GM23338 (cell line): ENCODE measurements at regions not wholly inside any gene's neighbourhood (a gene's known extent, or its start where the extent isn't known, plus 50 kb on each side); places are given as distances from the start of the nearest gene placed in this dataset.
A peak's percentile ranks its signal among the peaks of the same experiment; 100 is the strongest.

Experiments used
- ATAC-seq: fragments of 200-7000 bp; cut with Tn5 transposase; 3 replicates; pipeline ENCODE4 v1.9.1; 2020
- DNase-seq: peaks from one replicate; pipeline ENCODE4 v3.0.0-alpha.2; 2015; ENCODE audit warnings: low spot score
- H2AFZ ChIP-seq: fragments of 200-600 bp; sonication (generic); 2 replicates; pipeline ENCODE4 v1.8.0; 2016; ENCODE audit warnings: antibody characterized with exemption, mild to moderate bottlenecking, moderate library complexity
- H3F3A ChIP-seq: fragments of 200-600 bp; sonication (generic); replicated peaks from 2 replicates; pipeline ENCODE4 v1.8.0; 2017; ENCODE audit warnings: antibody characterized with exemption, mixed run types, low read depth
- H3K27ac ChIP-seq: fragments of 200-600 bp; sonication (generic); 2 replicates; pipeline ENCODE4 v1.6.1; 2016; ENCODE audit warnings: low read depth
- H3K27me3 ChIP-seq: fragments of 200-600 bp; sonication (generic); 2 replicates; pipeline ENCODE4 v1.8.0; 2016; ENCODE audit warnings: mild to moderate bottlenecking, mixed run types, moderate library complexity; ENCODE audit not compliant: insufficient read depth
- H3K36me3 ChIP-seq: fragments of 200-600 bp; sonication (generic); 2 replicates; pipeline ENCODE4 v1.8.0; 2016; ENCODE audit warnings: mild to moderate bottlenecking; ENCODE audit not compliant: insufficient read depth
- H3K4me1 ChIP-seq: fragments of 200-600 bp; sonication (generic); 2 replicates; pipeline ENCODE4 v1.8.0; 2016; ENCODE audit warnings: mild to moderate bottlenecking, moderate library complexity; ENCODE audit not compliant: insufficient read depth
- H3K4me2 ChIP-seq: fragments of 200-600 bp; sonication (generic); 2 replicates; pipeline ENCODE4 v1.7.1; 2017; ENCODE audit warnings: mixed run types
- H3K4me3 ChIP-seq: fragments of 200-600 bp; sonication (generic); 2 replicates; pipeline ENCODE4 v1.6.1; 2016; ENCODE audit warnings: mixed run types
- H3K79me2 ChIP-seq: fragments of 200-600 bp; sonication (generic); replicated peaks from 2 replicates; pipeline ENCODE4 v1.8.0; 2017; ENCODE audit warnings: mild to moderate bottlenecking; ENCODE audit not compliant: insufficient read depth
- H3K9me2 ChIP-seq: fragments of 200-600 bp; sonication (generic); 2 replicates; pipeline ENCODE4 v1.8.0; 2017; ENCODE audit not compliant: insufficient read depth
- H4K20me1 ChIP-seq: fragments of 200-600 bp; sonication (generic); replicated peaks from 2 replicates; pipeline ENCODE4 v1.8.0; 2017; ENCODE audit warnings: mild to moderate bottlenecking; ENCODE audit not compliant: insufficient read depth
- H3K27ac Mint-ChIP-seq: 2 replicates; pipeline ENCODE4 v1.8.0; 2020; ENCODE audit warnings: inconsistent platforms, mild to moderate bottlenecking, moderate library complexity, mixed read lengths
- H3K27me3 Mint-ChIP-seq: 3 replicates; pipeline ENCODE4 v1.8.0; 2022; ENCODE audit warnings: low read depth, mild to moderate bottlenecking, moderate library complexity, mixed read lengths, inconsistent platforms; ENCODE audit not compliant: insufficient read depth, poor library complexity
- H3K36me3 Mint-ChIP-seq: 3 replicates; pipeline ENCODE4 v1.8.0; 2021; ENCODE audit warnings: low read depth, mild to moderate bottlenecking, inconsistent platforms, moderate library complexity, mixed read lengths
- H3K4me1 Mint-ChIP-seq: 3 replicates; pipeline ENCODE4 v1.8.0; 2020; ENCODE audit warnings: mild to moderate bottlenecking, inconsistent platforms, mixed read lengths
- H3K4me3 Mint-ChIP-seq: 3 replicates; pipeline ENCODE4 v1.8.0; 2021; ENCODE audit warnings: moderate library complexity, mild to moderate bottlenecking, inconsistent platforms, mixed read lengths
- H3K9me3 Mint-ChIP-seq: 3 replicates; pipeline ENCODE4 v1.8.0; 2020; ENCODE audit warnings: moderate library complexity, mild to moderate bottlenecking, inconsistent platforms, mixed read lengths
- CREB1 ChIP-seq: fragments of 250-450 bp; sonication (Bioruptor Pico); IDR thresholded peaks from 2 replicates; pipeline ENCODE4 v1.5.0; 2020; ENCODE audit warnings: low read depth, mild to moderate bottlenecking, moderate library complexity
- EZH2 ChIP-seq: fragments of 200-600 bp; sonication (generic); IDR thresholded peaks from one replicate; pipeline ENCODE4 v1.8.0; 2017; ENCODE audit warnings: antibody characterized with exemption, mild to moderate bottlenecking, low read depth; ENCODE audit not compliant: unreplicated experiment
- EZH2phosphoT487 ChIP-seq: fragments of 200-600 bp; sonication (generic); IDR thresholded peaks from one replicate; pipeline ENCODE4 v1.8.1; 2018; ENCODE audit warnings: antibody characterized with exemption; ENCODE audit not compliant: unreplicated experiment
- JUNB ChIP-seq: IDR thresholded peaks from one replicate; pipeline ENCODE4 v1.6.1; 2016; ENCODE audit warnings: antibody characterized with exemption; ENCODE audit not compliant: unreplicated experiment
- NANOG ChIP-seq: IDR thresholded peaks from 2 replicates; pipeline ENCODE4 v1.6.1; 2016; ENCODE audit warnings: antibody characterized with exemption, borderline replicate concordance
- POLR2AphosphoS5 ChIP-seq: IDR thresholded peaks from 2 replicates; pipeline ENCODE4 v1.6.1; 2016; ENCODE audit warnings: antibody characterized with exemption, low read depth
- STAT1 ChIP-seq: IDR thresholded peaks from one replicate; pipeline ENCODE4 v1.6.1; 2016; ENCODE audit warnings: antibody characterized with exemption; ENCODE audit not compliant: unreplicated experiment
- ZNF114 ChIP-seq: fragments of 250-450 bp; sonication (Bioruptor Pico); IDR thresholded peaks from 2 replicates; pipeline ENCODE4 v1.5.0; 2020; ENCODE audit warnings: mild to moderate bottlenecking, moderate library complexity
- ZNF331 ChIP-seq: fragments of 250-450 bp; sonication (Bioruptor Pico); IDR thresholded peaks from 2 replicates; pipeline ENCODE4 v1.5.0; 2020; ENCODE audit warnings: low read depth, mild to moderate bottlenecking, moderate library complexity
- TF ChIP-seq, protein P1 (sequence below): fragments of 250-450 bp; sonication (Bioruptor Pico); IDR thresholded peaks from 2 replicates; pipeline ENCODE4 v1.5.0; 2020; ENCODE audit warnings: mild to moderate bottlenecking, moderate library complexity
- TF ChIP-seq, protein P2 (sequence below): IDR thresholded peaks from one replicate; pipeline ENCODE4 v1.6.1; 2018; ENCODE audit warnings: antibody characterized with exemption; ENCODE audit not compliant: unreplicated experiment
- TF ChIP-seq, protein P3 (sequence below): IDR thresholded peaks from 2 replicates; pipeline ENCODE4 v1.6.1; 2016; ENCODE audit warnings: antibody characterized with exemption
- TF ChIP-seq, protein P4 (sequence below), 2 experiments: fragments of 200-600 bp in 1 of 2; sonication (generic) in 1 of 2; conservative IDR thresholded peaks; 2 replicates each; pipeline versions ENCODE4 v1.5.1 to v1.6.1; 2016 to 2017; ENCODE audit warnings: antibody characterized with exemption in 2 of 2, low read depth in 2 of 2, mild to moderate bottlenecking in 2 of 2, moderate library complexity in 1 of 2

DNA sequence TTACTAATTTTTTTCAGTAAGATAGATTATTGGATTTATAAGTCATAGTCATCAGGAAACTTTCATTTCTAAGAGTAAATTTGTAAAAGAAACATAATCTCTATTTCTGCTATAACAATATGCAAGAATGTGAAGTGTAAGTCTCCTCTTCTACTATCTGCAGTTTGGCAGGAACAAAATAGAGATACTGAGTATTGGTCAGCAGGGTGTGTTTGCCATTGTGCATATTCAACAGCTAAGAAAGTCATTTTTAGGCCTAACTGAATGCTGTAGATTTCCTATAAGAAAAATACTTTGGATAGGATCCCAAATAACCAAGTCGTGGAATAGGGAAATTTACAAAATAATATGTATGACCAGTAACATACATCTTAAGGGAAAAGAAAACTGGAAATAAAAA lies 253.3 kb upstream of the EPHA5 start:
- H3K79me2 ChIP-seq: no peaks in the 10 kb centered on the region
- H3K4me2 ChIP-seq: no peak overlapping the region
- no peak overlapping the region for H3K4me3 ChIP-seq
- Mint-ChIP-seq H3K36me3 (peaks cover 7% of the 10 kb centered on the region; the same call in 1 of the 3 replicates), H3K27me3 (no peaks in the 10 kb centered on the region), H3K27ac (0 out of 2 replicates have a peak overlapping the region, but pooled peaks have one; percentile 39), H3K9me3 (peaks cover 3% of the 10 kb centered on the region; the same call in 2 of the 3 replicates), H3K4me1 (peaks cover 23% of the 10 kb centered on the region), H3K4me3 (no peak overlapping the region)
- H3K9me2 ChIP-seq: peaks cover 10% of the 10 kb centered on the region
- TF ChIP-seq, protein P1, sequence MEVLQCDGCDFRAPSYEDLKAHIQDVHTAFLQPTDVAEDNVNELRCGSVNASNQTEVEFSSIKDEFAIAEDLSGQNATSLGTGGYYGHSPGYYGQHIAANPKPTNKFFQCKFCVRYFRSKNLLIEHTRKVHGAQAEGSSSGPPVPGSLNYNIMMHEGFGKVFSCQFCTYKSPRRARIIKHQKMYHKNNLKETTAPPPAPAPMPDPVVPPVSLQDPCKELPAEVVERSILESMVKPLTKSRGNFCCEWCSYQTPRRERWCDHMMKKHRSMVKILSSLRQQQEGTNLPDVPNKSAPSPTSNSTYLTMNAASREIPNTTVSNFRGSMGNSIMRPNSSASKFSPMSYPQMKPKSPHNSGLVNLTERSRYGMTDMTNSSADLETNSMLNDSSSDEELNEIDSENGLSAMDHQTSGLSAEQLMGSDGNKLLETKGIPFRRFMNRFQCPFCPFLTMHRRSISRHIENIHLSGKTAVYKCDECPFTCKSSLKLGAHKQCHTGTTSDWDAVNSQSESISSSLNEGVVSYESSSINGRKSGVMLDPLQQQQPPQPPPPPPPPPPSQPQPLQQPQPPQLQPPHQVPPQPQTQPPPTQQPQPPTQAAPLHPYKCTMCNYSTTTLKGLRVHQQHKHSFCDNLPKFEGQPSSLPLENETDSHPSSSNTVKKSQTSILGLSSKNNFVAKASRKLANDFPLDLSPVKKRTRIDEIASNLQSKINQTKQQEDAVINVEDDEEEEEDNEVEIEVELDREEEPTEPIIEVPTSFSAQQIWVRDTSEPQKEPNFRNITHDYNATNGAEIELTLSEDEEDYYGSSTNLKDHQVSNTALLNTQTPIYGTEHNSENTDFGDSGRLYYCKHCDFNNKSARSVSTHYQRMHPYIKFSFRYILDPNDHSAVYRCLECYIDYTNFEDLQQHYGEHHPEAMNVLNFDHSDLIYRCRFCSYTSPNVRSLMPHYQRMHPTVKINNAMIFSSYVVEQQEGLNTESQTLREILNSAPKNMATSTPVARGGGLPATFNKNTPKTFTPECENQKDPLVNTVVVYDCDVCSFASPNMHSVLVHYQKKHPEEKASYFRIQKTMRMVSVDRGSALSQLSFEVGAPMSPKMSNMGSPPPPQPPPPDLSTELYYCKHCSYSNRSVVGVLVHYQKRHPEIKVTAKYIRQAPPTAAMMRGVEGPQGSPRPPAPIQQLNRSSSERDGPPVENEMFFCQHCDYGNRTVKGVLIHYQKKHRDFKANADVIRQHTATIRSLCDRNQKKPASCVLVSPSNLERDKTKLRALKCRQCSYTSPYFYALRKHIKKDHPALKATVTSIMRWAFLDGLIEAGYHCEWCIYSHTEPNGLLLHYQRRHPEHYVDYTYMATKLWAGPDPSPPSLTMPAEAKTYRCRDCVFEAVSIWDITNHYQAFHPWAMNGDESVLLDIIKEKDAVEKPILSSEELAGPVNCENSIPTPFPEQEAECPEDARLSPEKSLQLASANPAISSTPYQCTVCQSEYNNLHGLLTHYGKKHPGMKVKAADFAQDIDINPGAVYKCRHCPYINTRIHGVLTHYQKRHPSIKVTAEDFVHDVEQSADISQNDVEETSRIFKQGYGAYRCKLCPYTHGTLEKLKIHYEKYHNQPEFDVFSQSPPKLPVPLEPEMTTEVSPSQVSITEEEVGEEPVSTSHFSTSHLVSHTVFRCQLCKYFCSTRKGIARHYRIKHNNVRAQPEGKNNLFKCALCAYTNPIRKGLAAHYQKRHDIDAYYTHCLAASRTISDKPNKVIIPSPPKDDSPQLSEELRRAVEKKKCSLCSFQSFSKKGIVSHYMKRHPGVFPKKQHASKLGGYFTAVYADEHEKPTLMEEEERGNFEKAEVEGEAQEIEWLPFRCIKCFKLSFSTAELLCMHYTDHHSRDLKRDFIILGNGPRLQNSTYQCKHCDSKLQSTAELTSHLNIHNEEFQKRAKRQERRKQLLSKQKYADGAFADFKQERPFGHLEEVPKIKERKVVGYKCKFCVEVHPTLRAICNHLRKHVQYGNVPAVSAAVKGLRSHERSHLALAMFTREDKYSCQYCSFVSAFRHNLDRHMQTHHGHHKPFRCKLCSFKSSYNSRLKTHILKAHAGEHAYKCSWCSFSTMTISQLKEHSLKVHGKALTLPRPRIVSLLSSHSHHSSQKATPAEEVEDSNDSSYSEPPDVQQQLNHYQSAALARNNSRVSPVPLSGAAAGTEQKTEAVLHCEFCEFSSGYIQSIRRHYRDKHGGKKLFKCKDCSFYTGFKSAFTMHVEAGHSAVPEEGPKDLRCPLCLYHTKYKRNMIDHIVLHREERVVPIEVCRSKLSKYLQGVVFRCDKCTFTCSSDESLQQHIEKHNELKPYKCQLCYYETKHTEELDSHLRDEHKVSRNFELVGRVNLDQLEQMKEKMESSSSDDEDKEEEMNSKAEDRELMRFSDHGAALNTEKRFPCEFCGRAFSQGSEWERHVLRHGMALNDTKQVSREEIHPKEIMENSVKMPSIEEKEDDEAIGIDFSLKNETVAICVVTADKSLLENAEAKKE: no peak
- TF ChIP-seq, protein P2, sequence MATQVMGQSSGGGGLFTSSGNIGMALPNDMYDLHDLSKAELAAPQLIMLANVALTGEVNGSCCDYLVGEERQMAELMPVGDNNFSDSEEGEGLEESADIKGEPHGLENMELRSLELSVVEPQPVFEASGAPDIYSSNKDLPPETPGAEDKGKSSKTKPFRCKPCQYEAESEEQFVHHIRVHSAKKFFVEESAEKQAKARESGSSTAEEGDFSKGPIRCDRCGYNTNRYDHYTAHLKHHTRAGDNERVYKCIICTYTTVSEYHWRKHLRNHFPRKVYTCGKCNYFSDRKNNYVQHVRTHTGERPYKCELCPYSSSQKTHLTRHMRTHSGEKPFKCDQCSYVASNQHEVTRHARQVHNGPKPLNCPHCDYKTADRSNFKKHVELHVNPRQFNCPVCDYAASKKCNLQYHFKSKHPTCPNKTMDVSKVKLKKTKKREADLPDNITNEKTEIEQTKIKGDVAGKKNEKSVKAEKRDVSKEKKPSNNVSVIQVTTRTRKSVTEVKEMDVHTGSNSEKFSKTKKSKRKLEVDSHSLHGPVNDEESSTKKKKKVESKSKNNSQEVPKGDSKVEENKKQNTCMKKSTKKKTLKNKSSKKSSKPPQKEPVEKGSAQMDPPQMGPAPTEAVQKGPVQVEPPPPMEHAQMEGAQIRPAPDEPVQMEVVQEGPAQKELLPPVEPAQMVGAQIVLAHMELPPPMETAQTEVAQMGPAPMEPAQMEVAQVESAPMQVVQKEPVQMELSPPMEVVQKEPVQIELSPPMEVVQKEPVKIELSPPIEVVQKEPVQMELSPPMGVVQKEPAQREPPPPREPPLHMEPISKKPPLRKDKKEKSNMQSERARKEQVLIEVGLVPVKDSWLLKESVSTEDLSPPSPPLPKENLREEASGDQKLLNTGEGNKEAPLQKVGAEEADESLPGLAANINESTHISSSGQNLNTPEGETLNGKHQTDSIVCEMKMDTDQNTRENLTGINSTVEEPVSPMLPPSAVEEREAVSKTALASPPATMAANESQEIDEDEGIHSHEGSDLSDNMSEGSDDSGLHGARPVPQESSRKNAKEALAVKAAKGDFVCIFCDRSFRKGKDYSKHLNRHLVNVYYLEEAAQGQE: no peak
- no peak for TF ChIP-seq CREB1 (CRISPR knock-in tag)
- no peak for TF ChIP-seq EZH2phosphoT487
- no peak for TF ChIP-seq ZNF114 (CRISPR knock-in tag)
- TF ChIP-seq, protein P3, sequence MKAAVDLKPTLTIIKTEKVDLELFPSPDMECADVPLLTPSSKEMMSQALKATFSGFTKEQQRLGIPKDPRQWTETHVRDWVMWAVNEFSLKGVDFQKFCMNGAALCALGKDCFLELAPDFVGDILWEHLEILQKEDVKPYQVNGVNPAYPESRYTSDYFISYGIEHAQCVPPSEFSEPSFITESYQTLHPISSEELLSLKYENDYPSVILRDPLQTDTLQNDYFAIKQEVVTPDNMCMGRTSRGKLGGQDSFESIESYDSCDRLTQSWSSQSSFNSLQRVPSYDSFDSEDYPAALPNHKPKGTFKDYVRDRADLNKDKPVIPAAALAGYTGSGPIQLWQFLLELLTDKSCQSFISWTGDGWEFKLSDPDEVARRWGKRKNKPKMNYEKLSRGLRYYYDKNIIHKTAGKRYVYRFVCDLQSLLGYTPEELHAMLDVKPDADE: no peak
- TF ChIP-seq POLR2AphosphoS5: no peak
- no peak for TF ChIP-seq EZH2
- TF ChIP-seq, protein P4, sequence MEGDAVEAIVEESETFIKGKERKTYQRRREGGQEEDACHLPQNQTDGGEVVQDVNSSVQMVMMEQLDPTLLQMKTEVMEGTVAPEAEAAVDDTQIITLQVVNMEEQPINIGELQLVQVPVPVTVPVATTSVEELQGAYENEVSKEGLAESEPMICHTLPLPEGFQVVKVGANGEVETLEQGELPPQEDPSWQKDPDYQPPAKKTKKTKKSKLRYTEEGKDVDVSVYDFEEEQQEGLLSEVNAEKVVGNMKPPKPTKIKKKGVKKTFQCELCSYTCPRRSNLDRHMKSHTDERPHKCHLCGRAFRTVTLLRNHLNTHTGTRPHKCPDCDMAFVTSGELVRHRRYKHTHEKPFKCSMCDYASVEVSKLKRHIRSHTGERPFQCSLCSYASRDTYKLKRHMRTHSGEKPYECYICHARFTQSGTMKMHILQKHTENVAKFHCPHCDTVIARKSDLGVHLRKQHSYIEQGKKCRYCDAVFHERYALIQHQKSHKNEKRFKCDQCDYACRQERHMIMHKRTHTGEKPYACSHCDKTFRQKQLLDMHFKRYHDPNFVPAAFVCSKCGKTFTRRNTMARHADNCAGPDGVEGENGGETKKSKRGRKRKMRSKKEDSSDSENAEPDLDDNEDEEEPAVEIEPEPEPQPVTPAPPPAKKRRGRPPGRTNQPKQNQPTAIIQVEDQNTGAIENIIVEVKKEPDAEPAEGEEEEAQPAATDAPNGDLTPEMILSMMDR (conservative IDR thresholded peaks at IDR 0.05; ENCODE audit: low read depth in 2 of 2): no peak
- TF ChIP-seq ZNF331 (CRISPR knock-in tag): no peak
- no peak for TF ChIP-seq STAT1
- no peak for TF ChIP-seq NANOG
- no peak for TF ChIP-seq JUNB
- H3K27me3 ChIP-seq: no peaks in the 10 kb centered on the region
- H2AFZ ChIP-seq: no peak overlapping the region
- DNase-seq (no peak), ATAC-seq (no peak)
- H3K27ac ChIP-seq: no peak overlapping the region
- no peaks in the 10 kb centered on the region for H4K20me1 ChIP-seq
- no peaks in the 10 kb centered on the region for H3K36me3 ChIP-seq
- H3K4me1 ChIP-seq: peaks cover 17% of the 10 kb centered on the region
- no peaks in the 10 kb centered on the region for H3F3A ChIP-seq
